GM12873 (cell line): ENCODE measurements at regions not wholly inside any gene's neighbourhood (a gene's known extent, or its start where the extent isn't known, plus 50 kb on each side); places are given as distances from the start of the nearest gene placed in this dataset.

Experiments
- TF ChIP-seq, protein P1 (sequence below): IDR thresholded peaks from 2 replicates; pipeline ENCODE4 v1.5.1; 2012; ENCODE audit warnings: low read depth, mild to moderate bottlenecking, moderate library complexity, low read length, control low read depth; ENCODE audit not compliant: insufficient read depth; ENCODE audit errors: missing control alignments

DNA sequence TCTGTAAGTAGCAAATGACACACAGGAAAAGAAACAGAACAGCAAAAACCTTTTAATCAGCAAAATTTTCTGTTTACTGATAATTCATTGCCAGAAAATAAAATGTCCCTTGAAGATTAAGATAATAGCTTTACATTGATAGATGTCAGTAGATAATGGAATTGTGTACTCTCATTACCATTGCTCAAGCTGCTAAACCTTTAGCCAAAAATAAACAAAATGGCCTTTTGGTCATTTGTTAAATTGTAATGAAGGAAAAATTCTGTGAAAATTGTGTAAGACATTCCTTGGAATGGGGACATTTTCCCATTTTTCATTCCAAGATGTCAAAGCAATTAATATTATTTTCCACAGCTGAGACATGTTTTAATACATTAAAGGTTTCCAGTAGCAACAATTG, 189.8 kb downstream of the PLOD2 start:
- TF ChIP-seq, protein P1, sequence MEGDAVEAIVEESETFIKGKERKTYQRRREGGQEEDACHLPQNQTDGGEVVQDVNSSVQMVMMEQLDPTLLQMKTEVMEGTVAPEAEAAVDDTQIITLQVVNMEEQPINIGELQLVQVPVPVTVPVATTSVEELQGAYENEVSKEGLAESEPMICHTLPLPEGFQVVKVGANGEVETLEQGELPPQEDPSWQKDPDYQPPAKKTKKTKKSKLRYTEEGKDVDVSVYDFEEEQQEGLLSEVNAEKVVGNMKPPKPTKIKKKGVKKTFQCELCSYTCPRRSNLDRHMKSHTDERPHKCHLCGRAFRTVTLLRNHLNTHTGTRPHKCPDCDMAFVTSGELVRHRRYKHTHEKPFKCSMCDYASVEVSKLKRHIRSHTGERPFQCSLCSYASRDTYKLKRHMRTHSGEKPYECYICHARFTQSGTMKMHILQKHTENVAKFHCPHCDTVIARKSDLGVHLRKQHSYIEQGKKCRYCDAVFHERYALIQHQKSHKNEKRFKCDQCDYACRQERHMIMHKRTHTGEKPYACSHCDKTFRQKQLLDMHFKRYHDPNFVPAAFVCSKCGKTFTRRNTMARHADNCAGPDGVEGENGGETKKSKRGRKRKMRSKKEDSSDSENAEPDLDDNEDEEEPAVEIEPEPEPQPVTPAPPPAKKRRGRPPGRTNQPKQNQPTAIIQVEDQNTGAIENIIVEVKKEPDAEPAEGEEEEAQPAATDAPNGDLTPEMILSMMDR = no peak

DNA sequence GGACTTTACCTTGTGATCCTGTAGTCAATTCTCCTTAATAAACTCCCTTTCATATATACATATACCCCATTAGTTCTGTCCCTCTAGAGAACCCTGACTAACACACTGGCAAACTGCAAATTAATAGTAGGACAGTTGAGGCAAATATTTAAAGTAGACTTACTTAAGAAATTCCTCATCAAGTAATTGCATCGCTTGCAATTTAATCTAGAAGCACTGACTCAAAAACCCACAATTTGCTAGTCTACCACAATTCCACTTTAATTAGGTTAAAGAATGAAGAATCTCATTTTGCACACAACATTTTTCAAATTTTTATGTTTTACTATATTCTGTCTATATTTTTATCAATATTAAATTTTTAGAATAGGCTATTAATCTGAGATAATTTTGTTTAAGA, 188.1 kb downstream of the PLOD2 start:
- TF ChIP-seq, protein P1 = no peak

DNA sequence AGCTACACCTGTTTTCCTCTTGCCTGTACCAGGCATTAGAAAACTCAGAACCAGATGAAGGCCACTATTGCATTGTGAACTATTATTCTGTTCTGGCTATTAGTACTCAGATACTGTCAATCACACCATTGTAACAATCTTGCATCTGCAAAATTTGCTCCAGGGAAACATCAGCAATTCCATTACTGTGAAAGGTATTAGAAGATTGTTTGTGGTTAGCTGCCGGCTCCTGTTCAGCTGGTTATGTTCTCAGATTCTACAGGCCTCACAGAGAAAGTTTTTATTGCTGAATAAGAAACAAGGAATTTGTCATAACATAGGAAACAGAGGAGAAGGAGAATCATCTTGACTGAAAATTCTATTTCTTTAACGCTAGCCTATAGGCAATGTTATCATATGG, 179.9 kb downstream of the PLOD2 start:
- TF ChIP-seq, protein P1 = no peak

DNA sequence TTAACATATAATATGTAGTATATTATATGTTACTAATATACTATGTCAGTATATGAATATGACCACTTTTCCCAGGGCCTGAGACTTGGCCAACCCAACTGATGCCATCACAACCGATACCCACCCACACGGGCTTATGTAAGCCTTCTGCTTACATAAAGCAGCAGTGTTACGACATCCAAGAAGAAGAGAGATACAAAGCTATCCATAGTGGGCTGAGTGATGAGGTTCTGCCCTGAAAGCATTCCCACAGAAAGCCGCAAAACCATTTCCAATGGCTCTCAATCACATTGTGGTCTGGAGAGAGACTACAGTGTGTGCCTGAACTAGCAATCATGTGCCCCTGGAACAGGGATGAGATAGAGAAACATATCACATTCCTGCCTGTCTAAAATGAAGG, 177.9 kb downstream of the PLOD2 start:
- TF ChIP-seq, protein P1 = no peak
